ENCODE measurements at regions not wholly inside any gene's neighbourhood (a gene's known extent, or its start where the extent isn't known, plus 50 kb on each side); places are given as distances from the start of the nearest gene placed in this dataset.

- ATAC-seq (no peak), DNase-seq (ENCODE audit: low spot score in 2 of 2) (no peak)
- Mint-ChIP-seq H3K27ac (no peak overlapping the region), H3K36me3 (peaks cover 5 to 6% of the 10 kb centered on the region in 2 donors), H3K9me3 (peaks cover 6 to 11% of the 10 kb centered on the region in 2 donors)
These were observed 50.3 kb upstream of the DPH6 start for GRCh38 chr15:35596285-35596684.

- ATAC-seq: no peak
- H3K27ac Mint-ChIP-seq: no peak overlapping the region
- DNase-seq (ENCODE audit: low spot score in 2 of 2): no peak
- no peaks in the 10 kb centered on the region for H3K36me3 Mint-ChIP-seq
- no peaks in the 10 kb centered on the region for H3K9me3 Mint-ChIP-seq
These were observed 56.9 kb upstream of the DPH6 start for GRCh38 chr15:35602836-35603235.

- ATAC-seq: no peak
- DNase-seq (ENCODE audit: low spot score in 2 of 2): no peak
- H3K27ac Mint-ChIP-seq: no peak overlapping the region
- H3K9me3 Mint-ChIP-seq: no peaks in the 10 kb centered on the region
- H3K36me3 Mint-ChIP-seq: no peaks in the 10 kb centered on the region
These were observed 57.3 kb upstream of the DPH6 start for GRCh38 chr15:35603301-35603700.

GRCh38 chr15:35603856-35604255 is 57.9 kb upstream of the DPH6 start:
- Mint-ChIP-seq H3K27ac (no peak overlapping the region), H3K36me3 (no peaks in the 10 kb centered on the region), H3K9me3 (no peaks in the 10 kb centered on the region)
- DNase-seq (ENCODE audit: low spot score in 2 of 2): no peak
- ATAC-seq: no peak

- H3K36me3 Mint-ChIP-seq: no peaks in the 10 kb centered on the region
- DNase-seq (ENCODE audit: low spot score in 2 of 2) (no peak), ATAC-seq (no peak)
- no peaks in the 10 kb centered on the region for H3K9me3 Mint-ChIP-seq
- no peak overlapping the region for H3K27ac Mint-ChIP-seq
These were observed 59.9 kb upstream of the DPH6 start for GRCh38 chr15:35605764-35606449.

- Mint-ChIP-seq H3K9me3 (no peaks in the 10 kb centered on the region), H3K36me3 (no peaks in the 10 kb centered on the region), H3K27ac (no peak overlapping the region)
- DNase-seq (ENCODE audit: low spot score in 2 of 2) (no peak), ATAC-seq (no peak)
These were observed 60.5 kb upstream of the DPH6 start for GRCh38 chr15:35606450-35606779.

- H3K27ac Mint-ChIP-seq: no peak overlapping the region
- peaks cover 0 to 9% of the 10 kb centered on the region in 2 donors for H3K9me3 Mint-ChIP-seq
- peaks cover 5 to 6% of the 10 kb centered on the region in 2 donors for H3K36me3 Mint-ChIP-seq
- ATAC-seq (peak in 1 of 2 donors; percentile 47), DNase-seq (ENCODE audit: low spot score in 2 of 2) (no peak)
These were observed 70.7 kb upstream of the DPH6 start for GRCh38 chr15:35616498-35617271.

- peaks cover 4% of the 10 kb centered on the region in 2 donors for H3K36me3 Mint-ChIP-seq
These were observed 72.6 kb upstream of the DPH6 start for GRCh38 chr15:35618260-35619188.

GRCh38 chr15:35622641-35623340 is 76.8 kb upstream of the DPH6 start:
- ATAC-seq: no peak
- no peak for DNase-seq (ENCODE audit: low spot score in 2 of 2)
- H3K9me3 Mint-ChIP-seq: no peaks in the 10 kb centered on the region
- H3K36me3 Mint-ChIP-seq: no peaks in the 10 kb centered on the region
- H3K27ac Mint-ChIP-seq: no peak overlapping the region

More at GRCh38 chr15:35618260-35619188, 72.6 kb upstream of the DPH6 start:
- no peak overlapping the region for H3K27ac Mint-ChIP-seq
- no peak for ATAC-seq
- no peak for DNase-seq (ENCODE audit: low spot score in 2 of 2)
- peaks cover 0 to 3% of the 10 kb centered on the region in 2 donors for H3K9me3 Mint-ChIP-seq

GRCh38 chr15:35624881-35625280 is 78.9 kb upstream of the DPH6 start:
- Mint-ChIP-seq H3K36me3 (no peaks in the 10 kb centered on the region), H3K9me3 (no peaks in the 10 kb centered on the region), H3K27ac (no peak overlapping the region)
- DNase-seq (ENCODE audit: low spot score in 2 of 2): no peak
- ATAC-seq: no peak

GRCh38 chr15:35626571-35627318 is 80.8 kb upstream of the DPH6 start:
- Mint-ChIP-seq H3K9me3 (no peaks in the 10 kb centered on the region), H3K36me3 (no peaks in the 10 kb centered on the region), H3K27ac (no peak overlapping the region)

GRCh38 chr15:35627696-35628095 is 81.7 kb upstream of the DPH6 start:
- H3K36me3 Mint-ChIP-seq: no peaks in the 10 kb centered on the region
- no peak overlapping the region for H3K27ac Mint-ChIP-seq
- DNase-seq (ENCODE audit: low spot score in 2 of 2) (no peak), ATAC-seq (no peak)
- no peaks in the 10 kb centered on the region for H3K9me3 Mint-ChIP-seq

More at GRCh38 chr15:35626571-35627318, 80.8 kb upstream of the DPH6 start:
- ATAC-seq (no peak), DNase-seq (ENCODE audit: low spot score in 2 of 2) (no peak)

- no peak overlapping the region for H3K27ac Mint-ChIP-seq
- ATAC-seq: no peak
- no peaks in the 10 kb centered on the region for H3K36me3 Mint-ChIP-seq
- H3K9me3 Mint-ChIP-seq: peaks cover 0 to under 1% of the 10 kb centered on the region in 2 donors
- no peak for DNase-seq (ENCODE audit: low spot score in 2 of 2)
These were observed 83.8 kb upstream of the DPH6 start for GRCh38 chr15:35629766-35630165.

- DNase-seq (ENCODE audit: low spot score in 2 of 2) (no peak), ATAC-seq (no peak)
- Mint-ChIP-seq H3K9me3 (peaks cover 0 to 5% of the 10 kb centered on the region in 2 donors), H3K36me3 (no peaks in the 10 kb centered on the region), H3K27ac (no peak overlapping the region)
These were observed 84.6 kb upstream of the DPH6 start for GRCh38 chr15:35630532-35630931.

- Mint-ChIP-seq H3K36me3 (no peaks in the 10 kb centered on the region), H3K27ac (no peak overlapping the region), H3K9me3 (peaks cover 0 to 5% of the 10 kb centered on the region in 2 donors)
- no peak for ATAC-seq
- DNase-seq (ENCODE audit: low spot score in 2 of 2): no peak
These were observed 85.0 kb upstream of the DPH6 start for GRCh38 chr15:35630985-35631384.

- H3K27ac Mint-ChIP-seq: no peak overlapping the region
- no peak for ATAC-seq
- no peak for DNase-seq (ENCODE audit: low spot score in 2 of 2)
- peaks cover 8 to 15% of the 10 kb centered on the region in 2 donors for H3K9me3 Mint-ChIP-seq
- H3K36me3 Mint-ChIP-seq: peaks cover 0 to 5% of the 10 kb centered on the region in 2 donors
These were observed 87.7 kb upstream of the DPH6 start for GRCh38 chr15:35633677-35634076.
